Heart right ventricle (tissue), 16 donors: ENCODE measurements at regions not wholly inside any gene's neighbourhood (a gene's known extent, or its start where the extent isn't known, plus 50 kb on each side); places are given as distances from the start of the nearest gene placed in this dataset.
A peak's percentile ranks its signal among the peaks of the same experiment; 100 is the strongest.

Experiments used
- ATAC-seq, 8 donors: fragments of 200-7000 bp; cut with Tn5 transposase; one replicate each; pipeline ENCODE4 v1.9.1; 2020; ENCODE audit warnings: mild to moderate bottlenecking in 8 of 8, moderate library complexity in 8 of 8, moderate number of reproducible peaks in 1 of 8
- DNase-seq, 2 donors: peaks; one replicate each; pipeline ENCODE4 v3.0.0-alpha.2; 2020
- H3K27ac ChIP-seq, 10 donors: fragments of 200-600 bp; sonication (generic) in 2 of 10; one replicate each; pipeline versions ENCODE4 v1.5.0 to v1.8.0; 2020 to 2022; ENCODE audit warnings: mild to moderate bottlenecking in 3 of 10
- H3K27me3 ChIP-seq, 7 donors: fragments of 200-600 bp; one replicate each; pipeline ENCODE4 v1.8.0; 2021 to 2022; ENCODE audit warnings: mild to moderate bottlenecking in 2 of 7
- H3K36me3 ChIP-seq, 9 donors: fragments of 200-600 bp; sonication (generic) in 1 of 9; one replicate each; pipeline versions ENCODE4 v1.5.0 to v1.8.0; 2020 to 2022; ENCODE audit warnings: mild to moderate bottlenecking in 2 of 9
- H3K4me1 ChIP-seq, 9 donors: fragments of 200-600 bp; sonication (generic) in 1 of 9; one replicate each; pipeline versions ENCODE4 v1.5.0 to v1.8.0; 2020 to 2022; ENCODE audit warnings: mild to moderate bottlenecking in 4 of 9
- H3K4me3 ChIP-seq, 10 donors: fragments of 200-600 bp; sonication (generic) in 2 of 10; one replicate each; pipeline versions ENCODE4 v1.5.0 to v1.8.0; 2020 to 2022; ENCODE audit warnings: mild to moderate bottlenecking in 7 of 10, moderate library complexity in 2 of 10
- H3K9me3 ChIP-seq, 11 donors: fragments of 200-600 bp in 10 of 11; sonication (generic) in 2 of 11; one replicate each; pipeline versions ENCODE4 v1.5.0 to v1.8.0; 2013 to 2022; ENCODE audit warnings: mild to moderate bottlenecking in 2 of 11, control low read depth in 1 of 11, moderate library complexity in 1 of 11
- CTCF ChIP-seq, 9 donors: fragments of 200-600 bp; sonication (generic) in 2 of 9; IDR thresholded peaks; one replicate each; pipeline versions ENCODE4 v1.5.0 to v1.8.0; 2021 to 2022; ENCODE audit warnings: antibody characterized with exemption in 9 of 9, mild to moderate bottlenecking in 5 of 9, moderate library complexity in 1 of 9
- WGBS, 2 donors: extraction: QIAGEN DNeasy Blood & Tissue Kit; methylation state at CpG; one replicate each; pipeline ENCODE4 v1.1.7; 2013; ENCODE audit warnings: inconsistent platforms in 1 of 2; 5-methylcytosine and 5-hydroxymethylcytosine counted together
- intact Hi-C, 10 donors: fragments of 100-400 bp; cut with DNase I; formaldehyde crosslinking; loops; one replicate each; pipeline versions ENCODE4 v1.11.1 to v1.14.2; 2022
- donor health status: Arrhythmogenic right ventricular cardiomyopathy.
- donor health status: ischemic (EF 13 %, LVEDD 7.1; RV severe dilation, severe dysfunction).
- donor health status: healthy with polysubstance abuse.
- donor health status: DM: no; HTN: yes; CAD: no.
- donor health status: DM: no; HTN: no; CAD: no.
- donor health status: ischemic (EF 25% LVEDD 6.9; RV normal size, moderate dysfunction).
- donor health status: ischemic (EF 25% LVEDD 5.7; RV mildly dilated, moderate dysfunction).
- donor health status: healthy.
- donor health status: DM: yes; HTN: yes; CAD: no.
- donor health status: Ischemic cardiomyopathy.
- donor health status: ischemic (EF 35%, LVEDD 5.7; RV mildly dilated, moderate dysfunction).
- donor health status: nonischemic (EF 11% LVEDD 7.7; RV severe dilation, severe dysfunction).
- donor health status: DM: yes; HTN: yes; CAD: no.
- donor health status: PGD.
- donor health status: ischemic (EF 29% LVEDD 5.4; RV normal size, mild dysfunction).
- donor health status: nonischemic (EF 23%, LVEDD 6.1; RV moderate dilation, normal function).

GRCh38 chr3:177930771-177931170 lies 605.5 kb upstream of the KCNMB2 start:
- intact Hi-C loops: loop anchor here in 1 of 10 donors (5.0 kb wide), 1 partner anchor 108 kb away; no protein-coding TSS in a partner anchor
- DNase-seq: no peak
- no peak overlapping the region for H3K4me3 ChIP-seq
- no peaks in the 10 kb centered on the region for H3K9me3 ChIP-seq
- H3K4me1 ChIP-seq: peaks cover 0 to 46% (median 28%) of the 10 kb centered on the region in 9 donors
- no peak for TF ChIP-seq CTCF (IDR thresholded peaks at IDR 0.05)
- 94 to 96% methylated on average over 2 of the region's 2 CpGs for WGBS, 2 donors
- no peaks in the 10 kb centered on the region for H3K36me3 ChIP-seq
- H3K27ac ChIP-seq: no peak overlapping the region
- H3K27me3 ChIP-seq: no peaks in the 10 kb centered on the region
- no peak for ATAC-seq

GRCh38 chr3:177931346-177931745 lies 604.9 kb upstream of the KCNMB2 start:
- intact Hi-C loops: loop anchor here in 1 of 10 donors (5.0 kb wide), 1 partner anchor 109 kb away; no protein-coding TSS in a partner anchor
- H3K27ac ChIP-seq: no peak overlapping the region
- WGBS, 2 donors: 43 to 63% methylated on average over 2 of the region's 2 CpGs
- no peaks in the 10 kb centered on the region for H3K9me3 ChIP-seq
- no peak for TF ChIP-seq CTCF (IDR thresholded peaks at IDR 0.05)
- no peak for ATAC-seq
- H3K36me3 ChIP-seq: no peaks in the 10 kb centered on the region
- no peak overlapping the region for H3K4me3 ChIP-seq
- peaks cover 0 to 46% (median 28%) of the 10 kb centered on the region in 9 donors for H3K4me1 ChIP-seq
- no peak for DNase-seq
- H3K27me3 ChIP-seq: no peaks in the 10 kb centered on the region

GRCh38 chr3:177932346-177932745 lies 603.9 kb upstream of the KCNMB2 start:
- no peak for DNase-seq
- WGBS, 2 donors: 90 to 97% methylated on average over 1 of the region's 1 CpG
- no peaks in the 10 kb centered on the region for H3K27me3 ChIP-seq
- no peak overlapping the region for H3K4me3 ChIP-seq
- H3K4me1 ChIP-seq: peaks cover 0 to 46% (median 28%) of the 10 kb centered on the region in 9 donors
- no peak for ATAC-seq
- no peaks in the 10 kb centered on the region for H3K36me3 ChIP-seq
- intact Hi-C loops: loop anchor here in 1 of 10 donors (5.0 kb wide), 1 partner anchor 110 kb away; no protein-coding TSS in a partner anchor
- no peaks in the 10 kb centered on the region for H3K9me3 ChIP-seq
- H3K27ac ChIP-seq: no peak overlapping the region
- no peak for TF ChIP-seq CTCF (IDR thresholded peaks at IDR 0.05)

GRCh38 chr3:177932750-177933660 lies 603.2 kb upstream of the KCNMB2 start:
- peaks cover 0 to 46% (median 28%) of the 10 kb centered on the region in 9 donors for H3K4me1 ChIP-seq
- no peaks in the 10 kb centered on the region for H3K27me3 ChIP-seq
- H3K36me3 ChIP-seq: no peaks in the 10 kb centered on the region
- TF ChIP-seq CTCF (IDR thresholded peaks at IDR 0.05): no peak
- no peak overlapping the region for H3K27ac ChIP-seq
- no peak for DNase-seq
- H3K4me3 ChIP-seq: no peak overlapping the region
- peak in 5 of 8 donors; percentile 47 to 72 (median 61) for ATAC-seq
- 61 to 66% methylated on average over 5 of the region's 5 CpGs for WGBS, 2 donors
- intact Hi-C loops: loop anchor here in 1 of 10 donors (5.0 kb wide), 1 partner anchor 111 kb away; no protein-coding TSS in a partner anchor
- H3K9me3 ChIP-seq: no peaks in the 10 kb centered on the region
